ENCODE measurements at regions not wholly inside any gene's neighbourhood (a gene's known extent, or its start where the extent isn't known, plus 50 kb on each side); places are given as distances from the start of the nearest gene placed in this dataset.
"Not testable (repeated sequence)": the region's sequence is repeated elsewhere in the genome, so short reads cannot be mapped to it uniquely, and the experiment has no call there.

DNA sequence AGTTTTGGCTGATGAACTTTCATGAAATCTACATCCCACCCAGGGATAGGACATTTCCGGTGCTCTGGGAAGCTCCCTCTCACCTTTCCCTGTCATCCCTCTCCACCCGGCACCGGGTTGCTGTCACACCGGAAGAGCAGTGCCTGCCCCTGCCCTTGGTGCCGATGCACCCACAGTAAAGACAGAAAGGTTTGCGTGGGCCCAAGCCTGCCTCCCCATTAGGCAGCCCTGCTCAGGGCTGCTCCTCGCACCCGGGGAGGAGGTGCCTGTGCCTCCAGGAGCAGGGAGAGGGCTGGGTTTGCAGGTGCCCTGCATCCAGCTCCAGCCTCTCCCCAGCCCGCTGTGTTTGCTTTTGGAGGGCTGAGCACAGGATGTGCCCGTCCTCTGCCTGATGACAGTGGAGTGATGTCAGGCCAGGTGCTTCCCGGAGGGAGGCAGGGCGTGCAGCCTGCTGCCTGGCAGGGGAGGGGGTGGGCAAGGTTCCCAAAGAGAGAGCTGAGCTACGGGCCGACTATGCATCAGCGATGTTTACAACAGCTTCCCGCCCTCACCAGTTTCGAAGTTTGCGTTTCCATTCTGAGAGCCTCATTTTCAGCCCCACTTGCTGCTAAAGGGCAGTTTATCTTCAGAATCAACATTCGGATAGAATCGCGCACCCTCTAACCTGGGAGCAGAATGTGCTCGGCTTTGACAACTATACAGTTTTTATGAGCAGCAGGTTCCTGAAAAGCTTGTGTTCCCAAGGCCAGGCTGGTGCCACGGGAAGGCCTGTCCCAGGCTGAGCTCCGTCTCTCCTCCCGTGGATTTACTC, 83.2 kb upstream of the CLDN5 start:
- Mint-ChIP-seq H3K27me3 (ENCODE audit: low read depth in 3 of 3) (peaks cover 10 to 29% (median 10%) of the 10 kb centered on the region in 3 donors), H3K4me1 (no peaks in the 10 kb centered on the region), H3K4me3 (no peak overlapping the region), H3K36me3 (no peaks in the 10 kb centered on the region), H3K27ac (no peak overlapping the region), H3K9me3 (no peaks in the 10 kb centered on the region)
- TF ChIP-seq, protein P1, sequence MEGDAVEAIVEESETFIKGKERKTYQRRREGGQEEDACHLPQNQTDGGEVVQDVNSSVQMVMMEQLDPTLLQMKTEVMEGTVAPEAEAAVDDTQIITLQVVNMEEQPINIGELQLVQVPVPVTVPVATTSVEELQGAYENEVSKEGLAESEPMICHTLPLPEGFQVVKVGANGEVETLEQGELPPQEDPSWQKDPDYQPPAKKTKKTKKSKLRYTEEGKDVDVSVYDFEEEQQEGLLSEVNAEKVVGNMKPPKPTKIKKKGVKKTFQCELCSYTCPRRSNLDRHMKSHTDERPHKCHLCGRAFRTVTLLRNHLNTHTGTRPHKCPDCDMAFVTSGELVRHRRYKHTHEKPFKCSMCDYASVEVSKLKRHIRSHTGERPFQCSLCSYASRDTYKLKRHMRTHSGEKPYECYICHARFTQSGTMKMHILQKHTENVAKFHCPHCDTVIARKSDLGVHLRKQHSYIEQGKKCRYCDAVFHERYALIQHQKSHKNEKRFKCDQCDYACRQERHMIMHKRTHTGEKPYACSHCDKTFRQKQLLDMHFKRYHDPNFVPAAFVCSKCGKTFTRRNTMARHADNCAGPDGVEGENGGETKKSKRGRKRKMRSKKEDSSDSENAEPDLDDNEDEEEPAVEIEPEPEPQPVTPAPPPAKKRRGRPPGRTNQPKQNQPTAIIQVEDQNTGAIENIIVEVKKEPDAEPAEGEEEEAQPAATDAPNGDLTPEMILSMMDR (IDR thresholded peaks at IDR 0.05): no peak
- Histone ChIP-seq H3K9ac (ENCODE audit: insufficient read depth, low read length, poor library complexity, severe bottlenecking) (no peak overlapping the region), H3K4me3 (replicated peaks in 1 of 3; ENCODE audit: low read depth in 2 of 3, low read length in 3 of 3) (no peak overlapping the region), H2AFZ (ENCODE audit: insufficient read depth, low read depth, low read length, poor library complexity, severe bottlenecking) (peak overlapping the region; percentile 29), H3K9me3 (replicated peaks in 1 of 2; ENCODE audit: control insufficient read depth in 1 of 2, insufficient read depth in 1 of 2, low read length in 2 of 2) (no peaks in the 10 kb centered on the region), H3K27ac (ENCODE audit: low read depth in 1 of 2, low read length in 2 of 2) (no peak overlapping the region), H4K20me1 (ENCODE audit: insufficient read depth, low read length) (no peaks in the 10 kb centered on the region), H3K79me2 (ENCODE audit: insufficient read depth, low read length) (no peaks in the 10 kb centered on the region), H3K4me1 (ENCODE audit: control insufficient read depth in 1 of 2, insufficient read depth in 2 of 2, low read length in 2 of 2) (no peaks in the 10 kb centered on the region), H3K27me3 (ENCODE audit: control insufficient read depth in 2 of 2, insufficient read depth in 2 of 2, low read length in 2 of 2) (peaks cover 0 to 6% of the 10 kb centered on the region in 2 donors), H3K4me2 (replicated peaks; ENCODE audit: extremely low read depth, low read length, poor library complexity, severe bottlenecking) (no peak overlapping the region), H3K36me3 (replicated peaks in 1 of 2; ENCODE audit: control insufficient read depth in 1 of 2, insufficient read depth in 2 of 2, low read length in 2 of 2) (no peaks in the 10 kb centered on the region)
- 54% methylated on average over 22 of the region's 25 CpGs for WGBS (ENCODE audit: insufficient coverage)
- intact Hi-C loops (cut with micrococcal nuclease): no loop called here
- DNase-seq: no peak

DNA sequence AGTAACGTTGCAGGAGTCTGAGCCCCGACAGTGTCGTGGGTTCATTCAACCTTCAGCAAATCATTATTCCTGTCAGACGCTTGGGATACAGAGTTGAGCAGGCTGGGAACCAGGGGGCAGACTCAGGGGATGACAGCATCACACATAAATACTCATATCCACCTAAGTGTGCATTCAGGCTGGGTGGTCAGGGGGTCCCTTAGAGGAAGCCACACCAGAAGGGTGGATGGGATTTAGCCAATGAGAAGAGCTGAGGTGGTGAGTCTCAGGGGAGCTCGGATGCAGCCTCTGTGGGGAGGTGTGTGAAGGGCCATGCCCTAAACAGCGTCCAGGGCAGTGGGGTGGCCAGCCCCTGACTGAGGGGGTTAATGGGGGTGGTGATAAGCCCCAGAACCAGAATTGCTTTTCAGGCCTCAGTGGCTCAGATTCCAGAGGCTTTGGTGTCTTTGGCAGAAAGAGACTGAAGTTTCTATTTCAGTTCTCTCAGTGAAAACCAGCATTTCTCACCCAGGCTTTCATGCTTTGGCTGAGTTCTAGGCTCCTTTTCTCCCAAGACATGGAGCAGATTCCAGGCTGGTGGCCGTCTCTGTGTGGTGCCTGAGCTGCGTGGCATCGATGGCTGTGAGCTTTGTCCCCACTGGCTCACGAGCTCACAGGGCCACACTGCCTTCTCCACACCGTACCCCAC, 83.9 kb upstream of the CLDN5 start:
- WGBS (ENCODE audit: insufficient coverage): 90% methylated on average over 7 of the region's 11 CpGs
- peaks cover 0 to 6% of the 10 kb centered on the region in 2 donors for H3K27me3 ChIP-seq (ENCODE audit: control insufficient read depth in 2 of 2, insufficient read depth in 2 of 2, low read length in 2 of 2)
- no peak overlapping the region for H3K4me2 ChIP-seq (replicated peaks; ENCODE audit: extremely low read depth, low read length, poor library complexity, severe bottlenecking)
- H3K27ac ChIP-seq (ENCODE audit: low read depth in 1 of 2, low read length in 2 of 2): no peak overlapping the region
- H3K9me3 ChIP-seq (replicated peaks in 1 of 2; ENCODE audit: control insufficient read depth in 1 of 2, insufficient read depth in 1 of 2, low read length in 2 of 2): no peaks in the 10 kb centered on the region
- Mint-ChIP-seq H3K4me3 (no peak overlapping the region), H3K36me3 (no peaks in the 10 kb centered on the region), H3K27ac (no peak overlapping the region), H3K27me3 (ENCODE audit: low read depth in 3 of 3) (peaks cover 10 to 29% (median 10%) of the 10 kb centered on the region in 3 donors), H3K4me1 (peaks cover under 1% of the 10 kb centered on the region), H3K9me3 (no peaks in the 10 kb centered on the region)
- no peaks in the 10 kb centered on the region for H3K4me1 ChIP-seq (ENCODE audit: control insufficient read depth in 1 of 2, insufficient read depth in 2 of 2, low read length in 2 of 2)
- no peak overlapping the region for H3K4me3 ChIP-seq (replicated peaks in 1 of 3; ENCODE audit: low read depth in 2 of 3, low read length in 3 of 3)
- H3K79me2 ChIP-seq (ENCODE audit: insufficient read depth, low read length): no peaks in the 10 kb centered on the region
- no peaks in the 10 kb centered on the region for H3K36me3 ChIP-seq (replicated peaks in 1 of 2; ENCODE audit: control insufficient read depth in 1 of 2, insufficient read depth in 2 of 2, low read length in 2 of 2)
- DNase-seq: no peak
- H4K20me1 ChIP-seq (ENCODE audit: insufficient read depth, low read length): no peaks in the 10 kb centered on the region
- TF ChIP-seq, protein P1 (IDR thresholded peaks at IDR 0.05): no peak
- no peak overlapping the region for H2AFZ ChIP-seq (ENCODE audit: insufficient read depth, low read depth, low read length, poor library complexity, severe bottlenecking)
- intact Hi-C loops (cut with micrococcal nuclease): no loop called here
- H3K9ac ChIP-seq (ENCODE audit: insufficient read depth, low read length, poor library complexity, severe bottlenecking): no peak overlapping the region

DNA sequence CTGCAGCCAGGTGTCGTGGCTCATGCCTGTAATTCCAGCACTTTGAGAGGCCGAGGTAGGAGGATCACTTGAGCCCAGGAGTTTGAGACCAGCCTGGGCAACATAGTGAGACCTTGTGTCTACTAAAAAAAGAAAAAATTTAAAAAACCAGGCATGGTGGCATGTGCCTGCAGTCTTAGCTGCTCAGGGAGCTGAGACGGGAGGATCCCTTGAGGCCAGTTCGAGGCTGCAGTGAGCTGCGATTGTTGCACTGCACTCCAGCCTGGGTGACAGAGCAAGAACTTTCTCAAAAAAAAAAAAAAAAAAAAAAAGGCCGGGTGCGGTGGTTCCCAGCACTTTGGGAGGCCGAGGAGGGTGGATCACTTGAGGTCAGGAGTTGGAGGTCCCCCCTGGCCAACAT, 85.5 kb upstream of the CLDN5 start:
- H3K4me3 Mint-ChIP-seq; H3K27me3 ChIP-seq (ENCODE audit: control insufficient read depth in 2 of 2, insufficient read depth in 2 of 2, low read length in 2 of 2); H2AFZ ChIP-seq (ENCODE audit: insufficient read depth, low read depth, low read length, poor library complexity, severe bottlenecking); H3K4me3 ChIP-seq (replicated peaks in 1 of 3; ENCODE audit: low read depth in 2 of 3, low read length in 3 of 3); H3K36me3 Mint-ChIP-seq; H3K9me3 Mint-ChIP-seq; H3K9ac ChIP-seq (ENCODE audit: insufficient read depth, low read length, poor library complexity, severe bottlenecking); H3K4me1 ChIP-seq (ENCODE audit: control insufficient read depth in 1 of 2, insufficient read depth in 2 of 2, low read length in 2 of 2); H3K4me1 Mint-ChIP-seq; H3K27ac Mint-ChIP-seq; intact Hi-C loops (cut with micrococcal nuclease); H3K4me2 ChIP-seq (replicated peaks; ENCODE audit: extremely low read depth, low read length, poor library complexity, severe bottlenecking); H3K79me2 ChIP-seq (ENCODE audit: insufficient read depth, low read length); H3K27ac ChIP-seq (ENCODE audit: low read depth in 1 of 2, low read length in 2 of 2); H3K9me3 ChIP-seq (replicated peaks in 1 of 2; ENCODE audit: control insufficient read depth in 1 of 2, insufficient read depth in 1 of 2, low read length in 2 of 2); H4K20me1 ChIP-seq (ENCODE audit: insufficient read depth, low read length); DNase-seq; H3K36me3 ChIP-seq (replicated peaks in 1 of 2; ENCODE audit: control insufficient read depth in 1 of 2, insufficient read depth in 2 of 2, low read length in 2 of 2): not testable (repeated sequence)
- H3K27me3 Mint-ChIP-seq (ENCODE audit: low read depth in 3 of 3): peaks cover 10 to 31% (median 12%) of the 10 kb centered on the region in 3 donors
- 100% methylated on average over 3 of the region's 8 CpGs for WGBS (ENCODE audit: insufficient coverage)
